Stimulated activated CD4-positive, alpha-beta T cell treated with anti-CD3 and anti-CD28 coated beads, TNF-alpha, amount 100 ng/mL, for 24 hours (primary cell): ENCODE measurements at regions not wholly inside any gene's neighbourhood (a gene's known extent, or its start where the extent isn't known, plus 50 kb on each side); places are given as distances from the start of the nearest gene placed in this dataset.

Experiments
- DNase-seq, 3 experiments: peaks; one replicate each; pipeline ENCODE4 v3.0.0-alpha.2; 2020; ENCODE audit warnings: low read depth in 3 of 3

GRCh38 chr6:113405326-113406047 lies 451.7 kb upstream of the MARCKS start:
- no peak for DNase-seq

- DNase-seq: no peak
Observed at GRCh38 chr6:113406048-113406695, 451.0 kb upstream of the MARCKS start.

- no peak for DNase-seq
Observed at GRCh38 chr6:113411011-113411410, 446.1 kb upstream of the MARCKS start.

- DNase-seq: no peak
Observed at GRCh38 chr6:113412589-113413357, 444.4 kb upstream of the MARCKS start.

- no peak for DNase-seq
Observed at GRCh38 chr6:113414511-113414910, 442.6 kb upstream of the MARCKS start.

GRCh38 chr6:113416170-113416569 lies 441.0 kb upstream of the MARCKS start:
- DNase-seq: no peak

GRCh38 chr6:113420290-113420689 lies 436.9 kb upstream of the MARCKS start:
- DNase-seq: no peak

GRCh38 chr6:113421997-113422396 lies 435.1 kb upstream of the MARCKS start:
- DNase-seq: no peak

- DNase-seq: no peak
Observed at GRCh38 chr6:113423956-113424355, 433.2 kb upstream of the MARCKS start.

GRCh38 chr6:113425977-113426660 lies 431.0 kb upstream of the MARCKS start:
- no peak for DNase-seq

- no peak for DNase-seq
Observed at GRCh38 chr6:113427617-113428016, 429.5 kb upstream of the MARCKS start.

GRCh38 chr6:113428702-113429101 lies 428.4 kb upstream of the MARCKS start:
- DNase-seq: no peak

GRCh38 chr6:113432521-113433334 lies 424.4 kb upstream of the MARCKS start:
- no peak for DNase-seq

GRCh38 chr6:113433335-113433991 lies 423.7 kb upstream of the MARCKS start:
- DNase-seq: no peak

GRCh38 chr6:113434641-113435040 lies 422.5 kb upstream of the MARCKS start:
- DNase-seq: no peak

GRCh38 chr6:113437566-113437965 lies 419.6 kb upstream of the MARCKS start:
- no peak for DNase-seq

GRCh38 chr6:113439866-113440265 lies 417.3 kb upstream of the MARCKS start:
- DNase-seq: no peak

GRCh38 chr6:113442040-113442439 lies 415.1 kb upstream of the MARCKS start:
- DNase-seq: no peak

GRCh38 chr6:113445201-113445600 lies 411.9 kb upstream of the MARCKS start:
- no peak for DNase-seq

- DNase-seq: no peak
Observed at GRCh38 chr6:113447088-113447831, 409.9 kb upstream of the MARCKS start.
